PC-9 (cell line): ENCODE measurements at regions not wholly inside any gene's neighbourhood (a gene's known extent, or its start where the extent isn't known, plus 50 kb on each side); places are given as distances from the start of the nearest gene placed in this dataset.

ENCODE experiments used
- BruUV-seq: library from RNA; stranded (reverse); fragments of 400-500 nt; replicated peaks from 2 replicates; lab custom pipeline; 2021; lab: Mats Ljungman, UMichigan
- CTCF ChIA-PET: fragments of 300-600 bp; sonication (Branson Sonifier 250); formaldehyde crosslinking; loops from one replicate; lab custom pipeline; 2022; ENCODE audit warnings: antibody characterized with exemption; lab: Charles Lee
- POLR2A ChIA-PET: fragments of 300-600 bp; sonication (Branson Sonifier 250); formaldehyde crosslinking; loops from one replicate; lab custom pipeline; 2022; ENCODE audit warnings: antibody characterized with exemption; ENCODE audit not compliant: unreplicated experiment; lab: Charles Lee
- DNase-seq, 2 experiments: peaks; one replicate each; pipeline versions ENCODE4 v3.0.0 to v3.0.0-alpha.2; 2015 to 2022; ENCODE audit warnings: mixed read lengths in 1 of 2
- H2AFZ ChIP-seq: fragments of 200-600 bp; sonication (generic); 2 replicates; pipeline ENCODE4 v1.8.1; 2017; ENCODE audit warnings: antibody characterized with exemption
- H3F3A ChIP-seq: fragments of 200-600 bp; sonication (generic); 2 replicates; pipeline ENCODE4 v1.8.1; 2017; ENCODE audit warnings: antibody characterized with exemption, mild to moderate bottlenecking, low read depth; ENCODE audit not compliant: insufficient read depth
- H3K27ac ChIP-seq: fragments of 200-600 bp; sonication (generic); 2 replicates; pipeline ENCODE4 v1.6.1; 2016; ENCODE audit warnings: mixed run types
- H3K27me3 ChIP-seq: fragments of 200-600 bp; sonication (generic); 2 replicates; pipeline ENCODE4 v1.6.1; 2016; ENCODE audit warnings: low read depth, mixed run types; ENCODE audit not compliant: insufficient read depth
- H3K36me3 ChIP-seq: fragments of 200-600 bp; sonication (generic); 2 replicates; pipeline ENCODE4 v1.6.1; 2016; ENCODE audit warnings: low read depth, mixed run types
- H3K4me1 ChIP-seq: fragments of 200-600 bp; sonication (generic); replicated peaks from 2 replicates; pipeline ENCODE4 v1.6.1; 2016; ENCODE audit warnings: mixed run types; ENCODE audit not compliant: insufficient read depth
- H3K4me2 ChIP-seq: fragments of 200-600 bp; sonication (generic); 2 replicates; pipeline ENCODE4 v1.6.1; 2017; ENCODE audit warnings: mixed run types
- H3K4me3 ChIP-seq: fragments of 200-600 bp; sonication (generic); 2 replicates; pipeline ENCODE4 v1.6.1; 2016; ENCODE audit warnings: mixed run types
- H3K79me2 ChIP-seq: fragments of 200-600 bp; sonication (generic); 2 replicates; pipeline ENCODE4 v1.6.1; 2017; ENCODE audit warnings: low read depth, mixed run types
- H3K9me2 ChIP-seq: fragments of 200-600 bp; sonication (generic); 2 replicates; pipeline ENCODE4 v1.8.1; 2017; ENCODE audit warnings: mild to moderate bottlenecking; ENCODE audit not compliant: insufficient read depth
- H3K9me3 ChIP-seq: fragments of 200-600 bp; sonication (generic); 2 replicates; pipeline ENCODE4 v1.8.1; 2016; ENCODE audit warnings: low read depth; ENCODE audit not compliant: insufficient read depth
- H4K20me1 ChIP-seq: fragments of 200-600 bp; sonication (generic); 2 replicates; pipeline ENCODE4 v1.8.1; 2017; ENCODE audit not compliant: insufficient read depth
- EZH2 ChIP-seq: fragments of 200-600 bp; sonication (generic); IDR thresholded peaks from 2 replicates; pipeline ENCODE4 v1.8.0; 2017; ENCODE audit warnings: antibody characterized with exemption, low read depth
- intact Hi-C: fragments of 100-400 bp; cut with micrococcal nuclease; formaldehyde crosslinking; loops from one replicate; pipeline ENCODE4 v1.10.0; 2022; ENCODE audit not compliant: unreplicated experiment
- TF ChIP-seq, protein P1 (sequence below): fragments of 200-600 bp; sonication (generic); conservative IDR thresholded peaks from 2 replicates; pipeline ENCODE4 v1.6.1; 2017; ENCODE audit warnings: mixed run types, antibody characterized with exemption, mild to moderate bottlenecking, moderate library complexity

GRCh38 chr3:75136100-75136897 lies 521.8 kb upstream of the CNTN3 start:
- Histone ChIP-seq H3K27ac (no peak overlapping the region), H3K79me2 (no peaks in the 10 kb centered on the region), H3K4me1 (no peaks in the 10 kb centered on the region), H3K27me3 (no peaks in the 10 kb centered on the region), H4K20me1 (no peaks in the 10 kb centered on the region), H3K9me3 (no peaks in the 10 kb centered on the region), H3K4me2 (peak overlapping the region; percentile 26; the same call in 1 of the 2 replicates), H3K9me2 (no peaks in the 10 kb centered on the region), H2AFZ (no peak overlapping the region), H3K4me3 (0 out of 2 replicates have a peak overlapping the region, but pooled peaks have one; percentile 8), H3K36me3 (no peaks in the 10 kb centered on the region), H3F3A (no peaks in the 10 kb centered on the region)
- CTCF ChIA-PET, result no interaction called here
- TF ChIP-seq, protein P1, sequence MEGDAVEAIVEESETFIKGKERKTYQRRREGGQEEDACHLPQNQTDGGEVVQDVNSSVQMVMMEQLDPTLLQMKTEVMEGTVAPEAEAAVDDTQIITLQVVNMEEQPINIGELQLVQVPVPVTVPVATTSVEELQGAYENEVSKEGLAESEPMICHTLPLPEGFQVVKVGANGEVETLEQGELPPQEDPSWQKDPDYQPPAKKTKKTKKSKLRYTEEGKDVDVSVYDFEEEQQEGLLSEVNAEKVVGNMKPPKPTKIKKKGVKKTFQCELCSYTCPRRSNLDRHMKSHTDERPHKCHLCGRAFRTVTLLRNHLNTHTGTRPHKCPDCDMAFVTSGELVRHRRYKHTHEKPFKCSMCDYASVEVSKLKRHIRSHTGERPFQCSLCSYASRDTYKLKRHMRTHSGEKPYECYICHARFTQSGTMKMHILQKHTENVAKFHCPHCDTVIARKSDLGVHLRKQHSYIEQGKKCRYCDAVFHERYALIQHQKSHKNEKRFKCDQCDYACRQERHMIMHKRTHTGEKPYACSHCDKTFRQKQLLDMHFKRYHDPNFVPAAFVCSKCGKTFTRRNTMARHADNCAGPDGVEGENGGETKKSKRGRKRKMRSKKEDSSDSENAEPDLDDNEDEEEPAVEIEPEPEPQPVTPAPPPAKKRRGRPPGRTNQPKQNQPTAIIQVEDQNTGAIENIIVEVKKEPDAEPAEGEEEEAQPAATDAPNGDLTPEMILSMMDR, result no peak
- TF ChIP-seq EZH2, result no peak
- intact Hi-C loops, result no loop called here
- no peak for DNase-seq
- POLR2A ChIA-PET, result no interaction called here
- no TSS peak for BruUV-seq

- no peaks in the 10 kb centered on the region for H3K27me3 ChIP-seq
- no peak overlapping the region for H3K4me2 ChIP-seq
- TF ChIP-seq, protein P1, result no peak
- TF ChIP-seq EZH2, result no peak
- H4K20me1 ChIP-seq, result no peaks in the 10 kb centered on the region
- ChIA-PET CTCF (no interaction called here), POLR2A (no interaction called here)
- H3K27ac ChIP-seq, result no peak overlapping the region
- intact Hi-C loops, result no loop called here
- no peaks in the 10 kb centered on the region for H3K79me2 ChIP-seq
- DNase-seq, result no peak
- no TSS peak for BruUV-seq
- H3K36me3 ChIP-seq, result no peaks in the 10 kb centered on the region
- no peaks in the 10 kb centered on the region for H3K4me1 ChIP-seq
- H3K9me3 ChIP-seq, result no peaks in the 10 kb centered on the region
- no peaks in the 10 kb centered on the region for H3K9me2 ChIP-seq
- no peaks in the 10 kb centered on the region for H3F3A ChIP-seq
- H2AFZ ChIP-seq, result no peak overlapping the region
- no peak overlapping the region for H3K4me3 ChIP-seq
Measured at GRCh38 chr3:75138345-75138744, 523.9 kb upstream of the CNTN3 start.

DNA sequence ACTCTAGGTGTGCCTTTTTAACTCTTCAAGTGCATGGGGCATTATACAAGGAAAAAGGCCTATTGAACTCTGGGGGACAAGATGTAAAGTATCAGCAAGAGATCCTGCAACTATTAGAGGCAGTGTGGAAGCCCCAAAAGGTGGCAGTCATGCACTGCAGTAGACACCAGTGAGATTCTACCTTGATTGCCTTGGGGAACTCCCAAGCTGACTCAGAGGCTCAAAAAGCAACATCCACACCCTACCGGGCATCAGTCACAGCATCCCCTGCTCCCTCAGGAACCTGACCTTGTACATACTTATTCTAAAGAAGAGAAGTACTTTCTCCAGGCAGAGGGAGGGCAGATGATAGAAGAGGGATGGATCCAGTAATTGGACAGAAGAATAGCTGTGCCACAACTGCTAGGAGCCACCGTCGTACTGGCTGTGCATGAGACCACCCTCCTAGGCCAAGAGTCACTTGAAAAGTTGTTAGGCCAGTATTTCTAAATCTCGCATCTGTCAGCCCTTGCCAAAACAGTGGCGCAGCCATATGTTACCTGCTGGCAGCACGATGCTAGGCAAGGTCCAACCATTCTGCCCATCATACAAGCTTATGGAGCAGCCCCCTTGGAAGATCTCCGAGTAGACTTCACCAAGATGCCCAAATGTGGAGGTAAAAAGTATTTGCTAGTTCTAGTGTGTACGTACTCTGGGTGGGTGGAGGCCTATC lies 523.1 kb upstream of the FRG2C start:
- H3K4me1 ChIP-seq, result no peaks in the 10 kb centered on the region
- H3K9me2 ChIP-seq, result no peaks in the 10 kb centered on the region
- no peak overlapping the region for H3K4me3 ChIP-seq
- no peak for DNase-seq
- H4K20me1 ChIP-seq, result no peaks in the 10 kb centered on the region
- BruUV-seq, result no TSS peak
- no peak overlapping the region for H3K27ac ChIP-seq
- intact Hi-C loops, result no loop called here
- no peaks in the 10 kb centered on the region for H3K36me3 ChIP-seq
- TF ChIP-seq EZH2, result no peak
- TF ChIP-seq, protein P1, result no peak
- H3F3A ChIP-seq, result no peaks in the 10 kb centered on the region
- no peaks in the 10 kb centered on the region for H3K9me3 ChIP-seq
- CTCF ChIA-PET, result no interaction called here
- no peaks in the 10 kb centered on the region for H3K27me3 ChIP-seq
- no peak overlapping the region for H2AFZ ChIP-seq
- no peaks in the 10 kb centered on the region for H3K79me2 ChIP-seq
- no peak overlapping the region for H3K4me2 ChIP-seq
- POLR2A ChIA-PET, result no interaction called here
